ENCODE measurements at regions not wholly inside any gene's neighbourhood (a gene's known extent, or its start where the extent isn't known, plus 50 kb on each side); places are given as distances from the start of the nearest gene placed in this dataset.

DNA sequence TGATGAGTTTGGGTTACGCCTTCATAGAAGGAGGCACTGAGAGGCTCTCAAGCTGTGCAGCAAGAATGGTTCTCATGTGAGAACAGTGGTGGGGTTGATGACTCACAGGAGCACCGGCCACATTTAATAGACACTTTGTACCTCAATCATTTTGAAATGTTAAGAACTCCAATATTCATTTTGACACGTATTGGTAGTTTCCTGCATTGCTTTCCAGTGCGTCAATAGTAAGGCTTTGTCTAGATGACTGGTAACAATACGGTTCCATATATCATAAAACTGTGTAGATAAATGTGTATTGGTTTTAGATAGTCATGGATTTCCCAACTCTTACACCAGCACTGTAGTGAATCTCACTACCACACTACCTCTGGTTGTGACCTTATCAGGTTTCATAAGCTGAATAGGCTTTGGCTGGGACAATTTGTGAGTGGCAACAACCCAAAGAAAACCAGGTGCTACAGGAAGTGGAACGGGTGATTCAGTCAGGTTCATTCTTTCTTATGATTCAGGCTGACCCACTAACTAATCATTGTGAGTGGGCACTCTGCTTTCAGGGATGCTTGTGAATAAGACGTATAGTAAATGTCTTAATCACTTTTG is 362.6 kb downstream of the KLF5 start:
- no peak for DNase-seq

DNA sequence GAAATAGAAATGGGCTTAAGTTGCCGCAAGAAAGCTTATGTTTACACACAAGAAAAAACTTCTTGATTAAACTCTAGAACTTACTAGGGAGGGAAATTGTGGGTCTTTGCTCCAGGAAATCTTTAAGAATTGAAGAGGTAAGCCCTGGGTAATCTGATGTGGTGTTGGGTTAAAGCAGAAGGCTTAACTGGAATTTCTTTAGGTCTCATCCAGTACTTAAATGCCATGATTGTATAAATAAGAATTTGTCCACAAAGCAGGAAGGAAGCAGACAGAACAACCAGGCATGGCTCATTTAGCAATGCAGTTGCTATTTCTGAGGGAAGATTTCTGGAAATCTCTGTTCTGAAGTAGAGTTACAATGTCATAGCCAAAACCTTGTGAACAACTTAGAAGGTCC is 360.4 kb downstream of the KLF5 start:
- DNase-seq = no peak

- no peak for DNase-seq
These were observed 358.3 kb downstream of the KLF5 start for GRCh38 chr13:73417012-73417615.

GRCh38 chr13:73416093-73416492 is 357.3 kb downstream of the KLF5 start:
- DNase-seq = no peak

- no peak for DNase-seq
These were observed 354.9 kb downstream of the KLF5 start for GRCh38 chr13:73413656-73414055.

DNA sequence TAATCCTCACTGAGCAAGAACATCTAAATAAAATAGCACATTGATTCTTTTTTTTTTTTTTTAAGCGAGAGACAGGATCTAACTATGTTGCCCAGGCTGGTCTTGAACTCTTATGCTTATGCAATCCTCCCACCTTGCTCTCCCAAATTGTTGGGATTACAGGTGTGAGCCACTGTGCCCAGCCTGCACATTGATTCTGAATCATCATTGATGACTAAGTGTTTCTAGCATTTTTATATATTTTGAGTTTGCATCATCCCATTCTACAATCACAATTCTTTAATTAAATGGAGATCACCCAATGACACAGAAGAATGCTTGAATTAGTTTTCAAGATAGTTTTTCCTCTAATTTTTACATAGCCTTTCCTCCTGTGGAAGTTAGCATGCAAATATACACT is 354.1 kb downstream of the KLF5 start:
- no peak for DNase-seq

- DNase-seq = no peak
These were observed 352.4 kb downstream of the KLF5 start for GRCh38 chr13:73411067-73411809.

DNA sequence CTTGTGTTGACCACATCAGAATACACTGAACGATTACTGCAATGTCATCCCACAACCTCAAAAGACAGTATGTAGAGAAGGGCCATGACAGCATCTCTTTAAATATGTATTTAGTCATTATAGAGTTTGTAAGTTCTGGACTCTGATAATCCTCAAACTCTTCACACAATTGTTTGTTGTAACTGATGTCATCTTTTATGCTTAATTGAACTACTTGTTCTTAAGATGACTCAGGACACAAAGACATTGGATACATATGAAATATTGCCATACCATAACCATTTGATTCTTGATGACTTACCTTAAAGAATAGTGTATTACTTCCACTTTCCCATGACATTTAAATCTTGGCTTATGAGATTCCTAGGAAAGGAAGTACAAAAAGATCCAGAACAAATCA is 347.6 kb downstream of the KLF5 start:
- DNase-seq = no peak

DNA sequence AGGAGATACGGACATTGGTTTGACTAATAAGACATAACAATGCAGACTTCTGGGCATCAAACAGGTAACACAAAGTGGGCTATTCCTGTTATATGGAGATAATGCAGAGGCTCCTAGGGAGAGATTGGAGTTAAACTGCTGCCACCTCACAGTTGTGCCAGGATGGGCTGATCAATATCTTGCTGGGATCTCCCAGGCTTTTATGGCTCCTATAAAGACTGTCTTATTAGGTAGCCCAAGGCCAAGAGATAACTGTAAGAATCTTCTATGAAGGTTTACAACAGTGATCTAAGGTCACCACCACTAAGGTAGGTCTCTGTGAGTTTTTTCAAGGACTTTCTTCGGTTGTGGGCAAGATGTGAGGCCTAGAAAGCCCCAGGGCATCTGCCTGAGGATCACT is 345.8 kb downstream of the KLF5 start:
- no peak for DNase-seq

GRCh38 chr13:73403355-73404120 is 344.7 kb downstream of the KLF5 start:
- no peak for DNase-seq

DNA sequence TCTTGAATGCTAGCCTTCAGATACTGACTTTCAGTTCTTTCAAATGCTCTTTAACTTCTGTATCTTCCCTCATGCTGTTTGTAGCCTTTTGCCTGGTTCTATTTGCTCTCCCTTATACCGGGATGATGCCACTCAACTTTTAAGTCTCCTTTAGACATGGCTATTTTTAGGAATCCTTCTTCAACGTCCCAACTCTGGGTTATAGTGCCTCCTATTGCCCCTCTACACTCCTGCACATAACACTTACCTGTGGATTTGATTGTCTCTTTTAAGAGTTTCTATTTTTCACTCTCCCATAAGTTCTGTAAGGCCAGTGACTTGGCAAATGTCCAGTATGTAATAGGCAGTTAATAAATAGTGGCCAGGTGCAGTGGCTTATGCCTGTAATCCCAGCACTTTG is 343.0 kb downstream of the KLF5 start:
- DNase-seq = no peak

DNA sequence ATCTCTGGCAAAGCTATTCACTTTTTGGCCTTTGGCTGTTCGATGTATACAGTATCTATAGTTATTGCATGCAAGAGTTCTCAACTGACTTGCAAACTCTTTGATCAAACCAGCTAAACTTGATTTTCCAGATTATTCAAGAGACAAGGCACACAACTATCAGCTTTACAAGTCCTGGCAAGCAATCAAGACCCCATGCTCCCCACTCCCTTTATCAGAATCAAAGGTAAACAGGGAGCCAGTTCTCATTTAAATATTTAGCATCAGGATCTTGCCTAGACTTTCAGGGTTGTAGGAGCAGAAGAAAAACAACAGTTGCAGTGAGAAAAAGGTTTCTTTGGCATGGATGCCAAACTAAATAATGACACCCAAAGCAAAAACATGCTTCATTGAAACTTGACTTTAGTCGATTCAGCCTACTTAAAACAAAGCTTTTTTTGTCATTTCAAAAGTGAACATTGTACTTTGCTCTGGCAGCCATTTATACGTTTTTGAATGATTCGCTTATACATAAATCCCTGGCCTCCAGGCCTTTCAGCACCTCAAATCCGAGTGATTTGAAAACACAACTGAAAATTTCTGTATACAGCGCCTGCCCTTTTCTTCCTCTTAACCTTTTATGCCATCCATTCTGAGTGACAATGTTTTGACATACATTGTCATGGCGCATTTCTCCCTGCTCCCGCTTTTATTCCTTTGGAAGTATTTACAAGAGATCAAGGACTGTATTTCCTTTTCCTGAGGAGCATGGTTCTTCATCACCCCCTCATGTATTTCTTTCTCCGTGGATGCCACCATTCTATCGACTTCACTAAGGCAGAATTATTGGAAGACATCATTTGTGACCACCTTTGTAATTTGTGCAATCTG is 340.8 kb downstream of the KLF5 start:
- DNase-seq = no peak

GRCh38 chr13:73397496-73398305 is 338.9 kb downstream of the KLF5 start:
- no peak for DNase-seq

DNA sequence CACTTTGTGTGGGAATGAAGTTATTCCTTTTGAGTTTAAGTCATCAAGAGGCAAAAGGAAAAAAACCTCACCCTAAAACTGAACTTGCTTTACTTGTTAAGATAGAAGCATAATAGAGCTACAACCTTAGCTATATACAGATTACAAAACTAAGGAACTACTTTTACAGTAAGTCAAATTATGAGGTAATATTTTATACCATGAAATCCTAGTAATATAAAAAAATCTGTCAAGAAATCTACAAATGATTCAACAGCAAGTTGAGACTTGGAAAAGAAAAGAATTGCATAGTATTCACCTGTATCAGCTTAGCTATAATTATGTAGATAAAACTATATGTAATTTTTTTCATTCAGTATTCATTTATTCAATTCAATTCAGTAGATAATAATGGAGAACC is 335.3 kb downstream of the KLF5 start:
- no peak for DNase-seq

DNA sequence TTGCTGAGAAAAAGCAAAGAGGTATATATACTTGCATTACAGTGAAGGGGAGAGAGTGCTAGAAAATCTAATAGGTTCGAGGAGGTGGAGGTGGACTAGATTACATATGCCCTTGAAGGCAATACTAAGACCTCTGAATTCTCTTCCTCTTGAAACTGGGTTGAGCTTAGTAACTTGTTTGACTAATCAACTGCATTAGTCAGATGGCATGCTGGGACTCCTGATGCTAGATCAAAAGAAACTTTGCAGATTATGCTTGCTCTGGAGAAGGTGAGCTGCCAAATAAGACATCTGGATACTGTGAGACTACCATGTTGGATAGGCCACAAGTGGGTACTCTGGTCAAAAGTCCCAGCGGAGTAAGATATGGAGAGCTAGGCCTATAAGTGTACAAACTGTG is 331.3 kb downstream of the KLF5 start:
- no peak for DNase-seq

- no peak for DNase-seq
These were observed 329.8 kb downstream of the KLF5 start for GRCh38 chr13:73388586-73388985.

GRCh38 chr13:73387318-73387717 is 328.5 kb downstream of the KLF5 start:
- no peak for DNase-seq

DNA sequence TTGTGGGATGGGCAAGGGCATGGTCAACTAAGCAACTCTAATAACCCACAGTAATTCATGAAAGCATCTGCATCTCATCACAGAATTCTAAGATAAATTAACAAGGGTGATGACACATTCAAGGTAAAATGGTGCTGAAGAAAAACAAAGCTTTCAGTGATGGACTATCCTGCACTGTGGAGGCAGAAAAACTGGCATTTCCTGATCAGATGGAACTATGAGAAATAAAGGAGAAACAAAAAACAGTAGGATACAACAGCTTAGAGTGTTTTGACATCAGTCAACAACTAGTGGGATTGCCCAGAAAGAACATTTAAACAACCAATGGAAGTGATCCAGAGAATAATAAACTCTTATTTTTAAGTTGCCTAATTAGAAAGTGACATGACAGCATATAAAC is 327.0 kb downstream of the KLF5 start:
- DNase-seq = no peak

- no peak for DNase-seq
These were observed 314.1 kb downstream of the KLF5 start for GRCh38 chr13:73372666-73373627.

GRCh38 chr13:73370066-73370465 is 311.3 kb downstream of the KLF5 start:
- DNase-seq = no peak

DNA sequence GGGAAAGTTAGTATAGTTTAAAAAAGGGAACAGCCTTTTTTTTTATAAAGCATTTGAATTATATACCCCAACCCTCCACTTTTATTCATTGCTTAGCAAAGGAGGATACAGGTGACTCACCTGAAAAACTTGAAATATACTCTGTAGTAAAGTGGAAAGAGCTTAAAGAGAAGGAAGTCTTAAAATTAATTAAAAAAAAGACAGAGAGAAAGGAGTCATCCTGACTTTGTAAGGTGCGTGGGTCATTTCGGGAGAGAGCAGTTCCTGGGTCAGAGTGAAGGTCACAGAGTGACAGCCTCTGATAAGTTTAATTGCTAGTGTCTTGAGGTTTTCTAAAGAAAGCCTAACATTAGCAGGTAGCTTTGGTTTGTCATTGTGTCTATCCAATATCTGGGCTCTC is 310.3 kb downstream of the KLF5 start:
- DNase-seq = no peak

Data from NCI-H2227 treated with DMSO at 0.1 percent for 48 hours (cell line).